Fibroblast of skin of abdomen (primary cell): ENCODE measurements at regions not wholly inside any gene's neighbourhood (a gene's known extent, or its start where the extent isn't known, plus 50 kb on each side); places are given as distances from the start of the nearest gene placed in this dataset.
A peak's percentile ranks its signal among the peaks of the same experiment; 100 is the strongest.

Source experiments
- DNase-seq: peaks from one replicate; pipeline ENCODE4 v3.0.0-alpha.2; 2013

DNA sequence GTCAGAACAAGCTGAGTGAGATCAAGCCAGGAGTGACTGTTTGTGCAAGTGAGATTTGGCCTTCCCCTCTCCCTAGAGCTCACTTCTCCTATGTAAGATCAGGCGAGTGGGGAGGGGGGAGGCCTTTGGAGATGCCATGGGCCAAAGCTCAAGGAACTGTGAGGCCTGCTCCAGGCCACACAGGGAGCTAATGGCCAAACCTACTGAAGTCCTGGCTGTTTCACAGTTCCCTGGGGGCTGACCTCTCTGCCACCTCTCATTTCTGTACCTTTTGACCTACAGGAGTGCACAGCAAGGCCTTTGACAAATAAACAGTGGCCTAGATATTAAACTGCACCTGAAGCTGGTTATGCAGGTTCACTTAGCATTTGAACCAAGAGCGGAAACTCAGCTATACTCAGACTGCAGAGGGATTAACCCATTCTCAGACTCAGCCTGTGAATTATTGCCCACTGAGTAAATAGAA lies 235.0 kb upstream of the NT5C1B start:
- no peak for DNase-seq

DNA sequence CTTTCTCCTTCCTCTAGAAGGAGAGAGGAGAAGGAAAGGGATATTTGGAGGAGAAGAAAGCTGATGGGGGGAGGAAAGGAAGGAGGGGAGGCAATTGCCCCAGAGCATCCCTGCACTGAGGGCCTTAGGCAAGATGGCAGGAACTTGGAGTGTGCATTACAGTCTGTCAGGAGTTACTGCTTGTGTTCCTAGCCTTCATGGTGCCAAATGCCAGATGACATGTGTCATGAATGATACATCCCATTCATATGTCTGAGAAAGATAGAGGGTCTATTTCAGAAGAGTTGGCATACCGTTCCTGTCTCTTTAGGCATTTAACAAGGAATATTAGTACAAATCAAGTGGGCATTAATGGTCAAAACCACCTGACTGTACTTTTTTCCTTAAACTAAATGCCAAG lies 232.1 kb upstream of the NT5C1B start:
- no peak for DNase-seq

DNA sequence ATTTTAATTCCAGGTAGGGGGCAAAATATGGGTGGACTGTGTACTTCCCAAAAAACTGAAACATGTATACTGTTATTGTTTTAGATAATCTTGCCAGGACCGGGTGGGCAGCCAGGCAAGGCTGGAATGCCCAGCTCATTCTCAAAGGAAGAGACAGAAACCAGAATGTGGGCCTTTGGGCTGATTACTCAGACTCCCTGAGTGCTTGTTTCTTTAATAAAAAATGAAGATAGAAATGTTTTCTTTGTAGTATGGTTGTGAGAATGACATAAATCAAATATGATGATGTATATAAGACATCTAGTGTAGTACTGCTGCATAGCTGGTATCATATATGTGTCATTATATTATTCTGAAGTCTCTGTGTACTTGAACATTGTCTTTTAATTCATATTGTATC lies 231.6 kb upstream of the NT5C1B start:
- DNase-seq, result peak; percentile 15

GRCh38 chr2:18819566-18819965 lies 230.2 kb upstream of the NT5C1B start:
- no peak for DNase-seq

DNA sequence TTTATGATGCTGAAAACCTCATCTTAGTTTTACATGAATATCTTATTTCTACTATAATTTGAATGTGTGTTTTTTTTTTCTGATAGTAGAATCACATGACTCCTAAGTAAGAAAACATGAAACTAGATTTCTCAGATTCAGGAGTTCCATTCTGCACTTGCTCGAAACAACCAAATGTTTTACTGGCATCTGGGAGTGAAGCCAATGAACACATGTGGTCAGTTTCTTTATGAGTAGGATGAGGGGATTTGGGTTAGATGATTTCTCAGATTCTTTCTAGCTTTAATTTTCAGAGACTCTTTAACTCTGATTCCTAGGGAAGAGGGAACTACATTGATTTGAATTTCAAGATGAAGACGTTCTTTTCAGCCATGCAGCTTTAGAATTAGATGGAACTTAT lies 225.0 kb upstream of the NT5C1B start:
- DNase-seq, result peak; percentile 86

DNA sequence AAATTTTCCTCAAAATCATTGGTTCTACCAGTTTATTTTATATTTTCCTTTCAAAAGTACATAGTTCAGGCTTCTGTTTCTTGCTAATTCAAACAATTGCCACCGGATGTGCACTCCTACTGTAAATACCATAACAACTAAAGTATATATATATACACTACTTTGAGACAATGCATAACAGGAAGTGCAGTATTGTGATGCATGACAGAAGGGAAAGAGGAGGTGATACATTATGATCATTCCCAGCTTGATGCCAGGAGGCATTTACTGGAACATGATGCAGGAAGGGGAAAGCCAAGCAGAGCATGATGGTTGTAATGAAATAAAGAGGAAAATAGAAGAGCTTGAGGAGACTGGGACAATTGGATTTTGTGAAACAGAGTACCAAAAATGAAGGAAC lies 215.2 kb upstream of the NT5C1B start:
- no peak for DNase-seq

GRCh38 chr2:18803141-18803939 lies 214.0 kb upstream of the NT5C1B start:
- DNase-seq, result no peak

DNA sequence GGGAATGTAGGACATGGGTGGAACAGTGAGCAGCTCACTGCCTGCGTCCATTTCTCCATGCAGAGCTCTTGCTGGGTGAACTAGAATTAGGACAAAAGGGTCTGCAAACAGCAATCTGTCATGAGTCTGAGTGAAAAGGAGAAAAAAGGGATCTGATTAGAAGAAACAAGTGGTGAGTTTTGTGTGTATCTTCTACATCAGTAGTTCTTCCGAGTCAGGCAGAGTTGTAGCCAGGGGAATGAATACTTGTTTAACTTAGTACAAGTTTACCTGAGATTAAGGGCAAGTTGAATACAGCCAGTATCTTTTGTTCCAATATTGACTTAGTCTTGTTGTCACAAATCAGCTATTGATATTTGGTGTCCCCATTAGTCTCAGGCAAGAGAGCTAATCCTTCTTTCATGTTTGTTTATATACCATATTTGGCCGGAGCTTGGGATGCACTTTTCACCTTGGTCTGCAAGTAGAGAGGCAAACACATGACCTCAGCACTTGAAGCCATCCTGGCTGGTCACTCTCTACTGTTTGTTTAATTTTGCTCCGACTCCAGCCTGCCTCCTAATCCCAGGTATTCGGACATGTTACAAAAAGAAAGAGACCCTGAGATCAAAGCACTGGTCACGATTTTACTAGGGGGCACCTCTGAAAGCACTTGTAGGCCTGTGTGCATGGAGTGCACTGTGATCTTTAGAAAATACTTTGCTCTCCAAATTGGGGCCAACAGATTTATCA lies 211.0 kb upstream of the NT5C1B start:
- DNase-seq, result no peak

DNA sequence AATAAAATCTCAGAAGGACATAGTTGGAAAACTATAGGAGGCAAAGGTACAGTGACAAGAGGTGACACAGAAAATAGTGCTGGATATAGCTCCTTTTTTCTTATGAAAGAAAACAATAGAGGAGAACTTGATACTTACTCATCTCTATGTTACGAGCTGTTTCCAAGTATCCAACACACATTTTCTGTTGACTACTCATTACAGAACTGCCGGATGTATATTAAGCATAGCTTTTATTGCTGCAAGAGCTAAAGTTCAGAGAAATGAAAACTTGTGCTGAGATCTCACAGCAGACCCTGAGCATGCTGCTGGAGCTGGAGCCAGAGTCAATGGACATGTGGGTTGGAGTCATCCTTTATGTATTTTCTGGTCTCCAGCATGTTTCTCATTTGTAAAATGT lies 210.0 kb upstream of the NT5C1B start:
- DNase-seq, result peak; percentile 44

- no peak for DNase-seq
Measured at GRCh38 chr2:18797133-18797845, 207.9 kb upstream of the NT5C1B start.

DNA sequence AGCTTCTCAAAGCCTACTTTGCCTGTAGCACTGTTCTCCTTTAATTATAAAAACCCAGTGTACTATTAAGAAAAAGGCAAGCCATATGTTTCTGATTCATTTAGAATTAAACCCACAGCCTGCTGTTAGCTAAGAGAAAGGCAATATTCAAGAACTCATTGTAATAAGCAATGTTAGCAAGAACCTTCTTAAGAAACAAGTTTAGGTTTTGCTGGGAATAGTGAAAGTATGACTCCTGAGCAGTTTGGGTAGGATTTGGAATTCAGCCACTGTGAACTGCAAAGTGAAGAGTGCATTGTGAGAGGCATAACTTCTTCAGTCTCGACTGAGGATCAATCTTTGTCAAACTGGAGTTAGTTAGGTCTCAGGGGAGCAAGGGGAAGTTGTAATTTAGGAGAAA lies 206.5 kb upstream of the NT5C1B start:
- DNase-seq, result peak; percentile 62

DNA sequence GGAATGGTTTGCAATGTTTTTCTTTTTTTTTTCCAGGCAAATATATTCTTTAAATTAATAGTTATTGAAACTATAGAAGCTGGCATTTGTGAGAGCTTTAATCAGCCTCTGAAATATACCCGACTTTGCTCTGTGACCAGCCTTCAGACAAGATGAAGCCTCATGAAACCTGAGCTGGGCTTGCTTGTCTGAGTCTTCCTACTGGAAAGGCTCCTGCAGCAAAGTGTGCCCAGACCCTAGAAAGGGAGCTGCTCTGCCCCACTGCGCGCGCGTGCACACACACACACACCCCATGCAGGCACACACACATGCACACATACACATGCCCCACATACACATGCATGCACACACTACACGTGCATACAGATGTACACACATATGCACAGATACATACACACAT lies 203.3 kb upstream of the NT5C1B start:
- DNase-seq, result no peak

- peak; percentile 10 for DNase-seq
Measured at GRCh38 chr2:18792226-18792629, 202.9 kb upstream of the NT5C1B start.

DNA sequence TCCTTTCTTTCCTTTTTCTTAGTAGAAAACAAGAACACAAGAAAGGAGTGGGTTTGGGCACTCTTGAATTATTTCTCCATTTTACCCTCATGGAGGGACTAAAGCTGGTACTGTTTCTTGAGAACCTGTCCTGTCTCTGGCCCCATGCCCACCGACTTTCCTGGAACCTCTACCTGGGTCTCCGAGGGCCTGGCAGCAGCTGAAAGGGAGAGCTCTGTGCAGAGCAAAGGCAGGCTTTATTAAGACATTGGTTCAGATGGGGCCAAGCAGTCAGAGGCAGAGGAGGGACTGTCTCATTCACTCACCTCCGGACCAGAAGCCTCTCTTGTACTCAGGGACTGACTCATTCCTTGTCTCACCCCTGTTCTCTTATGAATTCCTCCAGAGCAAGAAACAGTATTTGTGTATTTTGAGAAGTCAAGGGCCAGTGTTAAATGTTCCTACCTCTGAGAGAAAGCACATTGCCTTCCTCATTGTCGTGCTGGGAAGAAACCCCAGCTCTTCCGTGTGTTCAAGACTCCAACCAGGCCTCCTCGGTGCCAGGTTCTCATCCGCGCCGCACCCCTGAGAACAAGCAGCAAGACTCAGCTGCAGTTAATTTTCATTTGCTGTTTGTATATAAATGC lies 201.9 kb upstream of the NT5C1B start:
- peak; percentile 18 for DNase-seq

DNA sequence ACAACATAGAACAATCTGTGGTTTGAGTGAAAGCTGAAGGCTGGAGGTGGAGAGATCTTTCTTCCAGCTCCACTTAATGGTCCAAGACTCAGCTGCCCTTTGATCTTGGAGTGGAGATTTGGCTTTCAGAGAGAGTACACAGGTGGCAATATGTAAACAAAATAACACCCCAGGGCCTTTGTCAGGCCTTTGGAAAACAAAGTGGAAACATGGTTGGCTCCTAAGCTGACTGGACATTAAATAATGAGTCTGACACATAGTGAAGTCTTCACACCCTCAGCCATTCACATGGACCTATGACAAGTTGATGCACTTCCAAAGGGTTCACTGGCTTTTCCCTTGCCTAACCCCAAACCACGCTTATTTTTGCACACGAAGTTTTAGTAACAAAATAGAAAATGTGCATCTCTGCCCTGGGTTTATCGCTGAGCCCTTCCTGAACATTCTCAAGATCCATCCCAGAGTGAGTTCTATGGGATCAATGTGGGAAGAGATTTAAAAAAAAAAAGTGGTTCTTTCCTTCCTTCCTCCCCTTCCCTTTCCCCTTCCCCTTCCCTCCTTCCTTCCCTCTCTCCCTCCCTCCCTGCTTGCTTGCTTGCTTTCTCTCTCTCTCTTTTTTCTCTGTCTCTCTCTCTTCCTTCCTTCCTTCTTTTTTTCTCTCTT lies 201.3 kb upstream of the NT5C1B start:
- DNase-seq, result no peak

DNA sequence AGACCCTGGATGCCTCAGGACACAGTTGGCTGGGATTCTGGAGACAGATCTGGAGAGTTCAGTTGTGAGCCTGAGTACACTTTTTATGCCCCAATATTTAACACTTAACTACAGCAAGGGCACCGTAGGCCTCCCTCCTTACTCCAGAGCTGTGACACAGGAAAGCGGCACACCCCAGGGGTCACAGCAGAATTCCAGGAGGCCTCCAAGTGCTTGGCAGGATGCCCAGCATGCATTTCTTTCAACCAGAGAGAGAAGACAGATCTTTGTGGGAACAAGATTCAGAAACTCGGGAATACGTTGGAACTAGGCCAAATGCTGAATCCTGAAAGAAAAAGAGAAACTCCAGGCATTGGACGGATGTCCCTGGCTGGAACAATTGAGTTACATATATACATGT lies 199.2 kb upstream of the NT5C1B start:
- peak; percentile 87 for DNase-seq

DNA sequence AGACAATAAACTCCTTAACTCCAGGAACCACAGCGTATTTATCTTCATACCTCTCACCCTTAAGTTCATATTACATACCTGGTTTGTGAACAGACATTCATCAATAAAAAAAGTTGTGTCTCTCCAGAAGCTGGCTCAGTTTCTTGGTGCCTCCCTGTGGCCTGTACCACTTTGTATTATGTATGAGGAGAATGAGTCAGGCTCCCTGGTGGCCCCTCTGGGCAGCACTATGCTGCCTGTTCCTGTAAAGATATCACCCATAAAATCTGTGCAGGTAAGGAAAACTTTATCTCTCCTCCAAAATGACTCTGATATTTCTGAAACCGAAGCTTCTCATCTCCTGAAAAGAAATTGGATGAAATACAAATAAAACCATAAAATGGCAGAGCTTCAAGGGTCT lies 198.4 kb upstream of the NT5C1B start:
- DNase-seq, result no peak

DNA sequence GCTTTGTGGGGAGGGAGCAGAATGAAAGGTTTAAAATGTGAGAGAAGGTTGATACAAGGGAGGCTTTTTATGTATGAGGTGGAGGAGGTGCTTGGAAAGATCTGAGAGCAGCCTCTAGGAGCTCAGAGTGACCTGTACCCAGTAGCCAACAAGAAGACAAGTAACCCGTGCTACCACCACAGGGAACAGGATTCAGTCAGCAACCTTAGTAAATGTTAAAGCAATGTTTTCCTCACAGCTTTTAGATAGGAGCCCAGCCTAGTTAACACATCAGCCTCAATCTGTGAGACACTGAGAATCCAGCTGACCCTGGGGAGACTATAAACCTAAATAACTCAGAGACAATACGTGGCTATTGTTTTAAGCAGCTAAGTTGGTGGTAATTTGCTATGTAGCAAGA lies 194.9 kb upstream of the NT5C1B start:
- DNase-seq, result no peak

- DNase-seq, result no peak
Measured at GRCh38 chr2:18781541-18782280, 192.3 kb upstream of the NT5C1B start.

DNA sequence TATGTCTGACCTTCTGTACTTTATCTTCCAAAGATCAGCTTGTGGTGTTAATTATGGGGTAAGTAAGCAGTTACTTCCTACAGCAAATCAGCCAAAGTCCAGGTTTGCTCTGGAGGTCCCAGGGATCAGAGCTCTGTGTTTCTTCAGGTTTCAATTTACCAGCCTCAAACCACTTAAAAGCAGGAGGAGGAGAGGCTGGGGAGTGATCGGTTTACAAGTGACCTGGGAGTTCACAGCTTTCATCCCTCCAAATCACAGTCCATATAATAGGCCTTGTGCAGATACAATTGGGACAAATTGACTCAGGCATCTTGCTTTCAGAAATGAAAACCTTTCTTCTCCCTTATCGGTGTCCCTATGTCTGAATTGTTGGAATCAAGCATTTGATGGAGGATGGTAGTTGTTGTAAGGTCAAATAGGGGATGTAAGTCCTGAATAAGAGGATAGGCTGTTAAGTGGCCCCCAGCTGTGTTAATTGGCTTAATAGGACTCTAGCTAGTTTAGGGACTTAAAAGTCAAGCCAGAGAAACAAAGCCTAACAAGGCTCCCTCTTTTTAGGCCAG lies 188.0 kb upstream of the NT5C1B start:
- DNase-seq, result no peak

GRCh38 chr2:18771212-18771611 lies 181.8 kb upstream of the NT5C1B start:
- DNase-seq, result no peak
